ENCODE measurements at regions not wholly inside any gene's neighbourhood (a gene's known extent, or its start where the extent isn't known, plus 50 kb on each side); places are given as distances from the start of the nearest gene placed in this dataset.
"Not testable (repeated sequence)": the region's sequence is repeated elsewhere in the genome, so short reads cannot be mapped to it uniquely, and the experiment has no call there.

GRCh38 chr4:10388146-10388545 is 69.1 kb downstream of the ZNF518B start:
- not testable (repeated sequence) for DNase-seq (ENCODE audit: low spot score)

- DNase-seq (ENCODE audit: low spot score), result no peak
Measured at GRCh38 chr4:10385994-10386394, 71.2 kb downstream of the ZNF518B start.

GRCh38 chr4:10384974-10385373 is 72.3 kb downstream of the ZNF518B start:
- no peak for DNase-seq (ENCODE audit: low spot score)

- no peak for DNase-seq (ENCODE audit: low spot score)
Measured at GRCh38 chr4:10383417-10383816, 73.8 kb downstream of the ZNF518B start.

- not testable (repeated sequence) for DNase-seq (ENCODE audit: low spot score)
Measured at GRCh38 chr4:10382171-10382570, 75.1 kb downstream of the ZNF518B start.

- no peak for DNase-seq (ENCODE audit: low spot score)
Measured at GRCh38 chr4:10381146-10381545, 76.1 kb downstream of the ZNF518B start.

- no peak for DNase-seq (ENCODE audit: low spot score)
Measured at GRCh38 chr4:10380735-10381134, 76.5 kb downstream of the ZNF518B start.

- no peak for DNase-seq (ENCODE audit: low spot score)
Measured at GRCh38 chr4:10371869-10372471, 85.3 kb downstream of the ZNF518B start.

- no peak for DNase-seq (ENCODE audit: low spot score)
Measured at GRCh38 chr4:10371121-10371520, 86.1 kb downstream of the ZNF518B start.

GRCh38 chr4:10369517-10369916 is 87.7 kb downstream of the ZNF518B start:
- no peak for DNase-seq (ENCODE audit: low spot score)

GRCh38 chr4:10366628-10367027 is 90.6 kb downstream of the ZNF518B start:
- DNase-seq (ENCODE audit: low spot score), result no peak

- no peak for DNase-seq (ENCODE audit: low spot score)
Measured at GRCh38 chr4:10364194-10364593, 93.0 kb downstream of the ZNF518B start.

- DNase-seq (ENCODE audit: low spot score), result no peak
Measured at GRCh38 chr4:10354746-10355145, 102.5 kb downstream of the ZNF518B start.

- no peak for DNase-seq (ENCODE audit: low spot score)
Measured at GRCh38 chr4:10354225-10354624, 103.0 kb downstream of the ZNF518B start.

- no peak for DNase-seq (ENCODE audit: low spot score)
Measured at GRCh38 chr4:10353110-10353509, 104.1 kb downstream of the ZNF518B start.

GRCh38 chr4:10348241-10348640 is 109.0 kb downstream of the ZNF518B start:
- no peak for DNase-seq (ENCODE audit: low spot score)

GRCh38 chr4:10347815-10348214 is 109.4 kb downstream of the ZNF518B start:
- DNase-seq (ENCODE audit: low spot score), result no peak

- DNase-seq (ENCODE audit: low spot score), result no peak
Measured at GRCh38 chr4:10347281-10347795, 109.9 kb downstream of the ZNF518B start.

- no peak for DNase-seq (ENCODE audit: low spot score)
Measured at GRCh38 chr4:10346023-10346422, 111.2 kb downstream of the ZNF518B start.

- no peak for DNase-seq (ENCODE audit: low spot score)
Measured at GRCh38 chr4:10345381-10345784, 111.8 kb downstream of the ZNF518B start.

- no peak for DNase-seq (ENCODE audit: low spot score)
Measured at GRCh38 chr4:10344824-10345223, 112.4 kb downstream of the ZNF518B start.

- DNase-seq (ENCODE audit: low spot score), result no peak
Measured at GRCh38 chr4:10343656-10344055, 113.6 kb downstream of the ZNF518B start.

- no peak for DNase-seq (ENCODE audit: low spot score)
Measured at GRCh38 chr4:10342866-10343265, 114.4 kb downstream of the ZNF518B start.

- no peak for DNase-seq (ENCODE audit: low spot score)
Measured at GRCh38 chr4:10336471-10336870, 120.8 kb downstream of the ZNF518B start.
